Activated naive CD4-positive, alpha-beta T cell treated with anti-CD3 and anti-CD28 coated beads, Interleukin-2, amount 50 U/mL, for 16 hours (primary cell): ENCODE measurements at regions not wholly inside any gene's neighbourhood (a gene's known extent, or its start where the extent isn't known, plus 50 kb on each side); places are given as distances from the start of the nearest gene placed in this dataset.
"Not testable (repeated sequence)": the region's sequence is repeated elsewhere in the genome, so short reads cannot be mapped to it uniquely, and the experiment has no call there.

Source experiments
- DNase-seq: peaks from one replicate; pipeline ENCODE4 v3.0.0-alpha.2; 2020

DNA sequence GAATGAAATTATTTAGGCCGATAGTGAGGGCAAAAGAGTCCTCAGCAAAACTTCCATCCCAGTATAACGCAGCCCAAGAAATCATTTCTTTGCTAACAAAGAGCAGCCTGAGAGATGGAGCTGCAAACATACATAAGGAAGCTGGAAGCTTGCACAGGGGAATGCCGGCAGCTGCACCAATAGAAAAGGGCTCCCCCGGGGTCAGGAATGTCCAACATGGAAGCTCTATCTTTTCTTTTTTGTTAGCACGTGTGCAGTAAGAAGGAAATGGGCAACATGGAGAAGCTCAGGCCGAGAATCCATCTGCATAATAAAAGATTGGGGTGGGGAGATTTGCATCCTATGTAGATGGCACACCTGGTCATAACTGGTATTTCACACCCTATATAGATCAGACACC is 1363.5 kb upstream of the PCDH20 start:
- DNase-seq: no peak

- DNase-seq: no peak
Observed at GRCh38 chr13:62767473-62767872, 1351.8 kb upstream of the PCDH20 start.

DNA sequence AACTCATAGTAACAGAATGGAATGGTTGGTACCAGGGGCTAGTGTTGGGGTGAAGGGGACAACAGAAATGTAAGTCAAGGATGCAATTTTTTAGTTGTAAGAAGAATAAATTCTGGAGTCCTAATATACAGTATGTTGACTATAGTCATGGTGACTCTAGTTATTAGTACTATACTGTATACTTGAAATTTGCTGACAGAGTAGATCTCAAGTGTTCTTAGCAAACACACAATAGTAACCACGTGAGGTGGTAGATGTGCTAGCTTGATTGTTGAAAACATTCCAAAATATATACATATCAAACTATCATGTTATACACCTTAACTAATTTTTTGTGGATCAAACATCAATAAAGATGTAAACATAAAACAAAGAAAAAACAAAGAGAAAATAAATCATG is 1345.1 kb upstream of the PCDH20 start:
- DNase-seq: no peak

DNA sequence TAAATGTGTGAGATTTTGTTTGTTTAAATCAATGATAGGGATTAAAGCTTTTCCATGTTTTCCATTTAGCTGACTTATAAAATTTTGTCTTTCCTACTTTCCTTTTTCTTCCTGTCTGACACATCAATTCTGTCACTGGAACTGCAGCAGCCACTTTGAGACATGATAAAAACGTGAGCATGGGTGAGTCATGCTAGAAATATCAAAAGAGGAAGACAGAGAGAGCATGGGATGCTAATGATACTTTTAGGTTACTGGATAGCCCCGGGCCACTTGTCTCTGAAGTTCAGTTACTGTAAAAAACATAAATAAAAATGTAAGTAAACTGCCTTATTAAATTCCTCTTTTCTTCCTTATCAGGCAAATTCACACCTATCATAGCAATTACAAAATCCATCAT is 1332.0 kb upstream of the PCDH20 start:
- no peak for DNase-seq

GRCh38 chr13:62747152-62747551 is 1331.5 kb upstream of the PCDH20 start:
- DNase-seq: no peak

- not testable (repeated sequence) for DNase-seq
Observed at GRCh38 chr13:62729746-62730145, 1314.1 kb upstream of the PCDH20 start.

GRCh38 chr13:62721893-62722292 is 1306.2 kb upstream of the PCDH20 start:
- DNase-seq: no peak

DNA sequence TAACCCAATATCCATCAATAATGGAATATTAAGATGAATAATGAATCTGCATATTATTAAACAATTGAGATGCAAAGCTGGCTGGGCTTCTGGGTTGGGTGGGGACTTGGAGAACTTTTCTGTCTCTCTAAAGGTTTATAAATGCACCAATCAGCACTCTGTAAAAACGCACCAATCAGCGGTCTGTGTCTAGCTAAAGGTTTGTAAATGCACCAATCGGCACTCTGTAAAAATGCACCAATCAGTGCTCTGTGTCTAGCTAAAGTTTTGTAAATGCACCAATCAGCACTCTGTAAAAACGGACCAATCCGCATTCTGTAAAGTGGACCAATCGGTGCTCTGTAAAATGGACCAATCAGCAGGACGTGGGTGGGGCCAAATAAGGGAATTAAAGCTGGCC is 1296.3 kb upstream of the PCDH20 start:
- not testable (repeated sequence) for DNase-seq

- no peak for DNase-seq
Observed at GRCh38 chr13:62710787-62711186, 1295.1 kb upstream of the PCDH20 start.

DNA sequence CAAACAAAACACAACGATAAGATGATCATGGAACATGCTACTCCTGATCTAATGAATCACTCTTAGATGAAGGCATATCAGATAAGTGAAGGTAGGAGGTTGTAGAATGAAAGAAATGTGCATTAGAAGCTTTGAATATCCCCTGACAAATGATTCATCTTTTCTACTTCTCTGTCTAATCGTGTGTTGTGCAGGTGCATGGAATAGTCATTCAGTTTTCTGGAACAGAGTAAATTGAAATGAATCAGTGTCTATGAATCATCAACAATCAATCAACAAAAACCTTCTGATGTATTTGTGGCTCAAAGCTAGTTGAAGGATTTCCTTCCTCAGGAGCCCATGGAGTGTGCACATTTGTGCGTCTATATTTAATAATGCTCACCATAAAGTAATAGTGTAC is 1290.4 kb upstream of the PCDH20 start:
- DNase-seq: no peak

DNA sequence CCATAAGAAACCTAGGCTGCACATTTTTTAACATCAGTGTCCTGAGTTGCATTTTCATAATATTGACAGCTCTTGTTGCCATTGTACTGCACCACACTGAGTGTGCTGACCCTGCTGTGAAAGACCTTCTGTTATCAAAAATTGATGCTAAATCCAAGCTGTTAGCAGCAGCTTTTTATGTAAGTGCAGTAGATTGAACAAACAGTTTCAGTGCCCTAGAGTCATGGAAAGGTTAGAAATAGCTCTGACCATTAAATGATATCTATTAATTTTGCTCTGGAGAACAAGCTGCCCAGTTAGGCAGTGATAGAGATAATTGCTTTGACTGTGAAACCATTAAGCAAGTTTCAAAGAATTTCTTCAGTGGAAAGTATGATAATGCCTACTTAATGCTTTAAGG is 1289.2 kb upstream of the PCDH20 start:
- no peak for DNase-seq

DNA sequence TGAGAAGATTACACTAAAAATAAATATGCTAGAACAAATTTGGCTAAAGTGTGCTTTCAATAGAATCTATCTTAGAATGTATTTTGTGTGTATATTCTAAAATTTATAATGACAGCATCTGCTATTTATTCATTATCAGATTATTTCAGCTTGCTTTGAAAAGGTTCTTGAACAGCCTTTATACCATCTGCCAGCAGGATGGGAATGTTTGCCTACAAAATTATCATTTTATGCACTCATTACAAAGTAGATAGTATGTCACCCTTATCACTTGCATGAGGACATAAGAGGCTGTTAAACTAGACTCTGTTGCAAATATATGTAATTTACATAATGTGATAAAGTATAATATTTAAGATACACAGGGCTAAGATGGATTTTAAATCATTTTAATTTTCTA is 1286.9 kb upstream of the PCDH20 start:
- DNase-seq: no peak

DNA sequence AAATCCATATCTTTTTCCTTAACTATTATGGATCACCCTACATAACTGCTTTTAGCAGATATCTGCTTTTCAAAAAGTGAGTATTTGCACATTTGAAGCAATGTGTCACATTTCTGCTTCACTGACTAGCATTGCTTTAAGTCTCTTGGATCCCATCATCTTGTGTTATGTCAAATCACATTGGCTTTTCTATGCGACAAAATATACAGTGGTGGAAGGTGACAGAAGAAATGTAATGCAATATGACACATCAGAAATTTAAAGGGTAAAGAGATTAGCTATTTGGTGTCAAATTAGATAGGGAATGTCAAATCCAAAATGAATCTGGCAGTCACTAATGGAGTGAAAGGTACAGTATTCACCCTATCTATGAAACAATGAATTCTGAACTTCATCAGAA is 1282.1 kb upstream of the PCDH20 start:
- no peak for DNase-seq

GRCh38 chr13:62696490-62696889 is 1280.8 kb upstream of the PCDH20 start:
- DNase-seq: no peak

GRCh38 chr13:62687732-62688131 is 1272.1 kb upstream of the PCDH20 start:
- no peak for DNase-seq

- no peak for DNase-seq
Observed at GRCh38 chr13:62684359-62684758, 1268.7 kb upstream of the PCDH20 start.

DNA sequence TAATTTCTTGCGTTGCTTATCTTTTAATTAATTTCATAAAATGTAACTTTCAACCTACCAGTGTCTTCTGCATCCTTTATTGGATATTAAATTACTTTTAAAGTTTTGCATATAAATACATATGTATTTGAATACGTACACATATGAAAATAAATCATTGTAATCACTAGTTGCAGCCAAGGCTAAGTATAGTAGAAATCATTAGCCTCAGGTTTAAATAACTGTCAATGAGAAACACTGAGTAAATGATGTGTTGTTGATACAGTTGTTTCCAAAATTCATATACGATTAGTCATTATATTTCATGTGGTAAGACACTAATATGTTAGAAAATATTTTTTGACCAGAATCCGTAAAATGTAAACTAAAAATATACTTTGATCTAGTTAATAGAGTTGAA is 1267.1 kb upstream of the PCDH20 start:
- no peak for DNase-seq

DNA sequence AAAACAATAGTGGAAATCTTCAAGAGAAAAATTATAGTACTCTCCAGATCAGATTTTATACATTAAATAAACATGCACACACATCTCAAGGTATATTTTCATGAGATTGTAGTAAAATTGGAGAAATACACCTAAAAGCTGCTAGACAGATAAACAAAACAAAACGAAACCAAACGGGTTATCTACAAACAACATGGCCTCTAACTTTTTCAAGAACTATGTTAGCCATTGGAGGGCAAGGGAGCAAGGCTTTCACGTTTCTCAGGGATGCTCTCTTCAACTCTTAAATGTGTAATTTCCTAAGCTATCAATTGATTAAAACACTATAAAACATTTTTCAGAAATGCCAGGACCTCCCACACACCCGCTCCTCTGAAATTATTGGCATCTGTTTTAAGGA is 1262.4 kb upstream of the PCDH20 start:
- DNase-seq: no peak

DNA sequence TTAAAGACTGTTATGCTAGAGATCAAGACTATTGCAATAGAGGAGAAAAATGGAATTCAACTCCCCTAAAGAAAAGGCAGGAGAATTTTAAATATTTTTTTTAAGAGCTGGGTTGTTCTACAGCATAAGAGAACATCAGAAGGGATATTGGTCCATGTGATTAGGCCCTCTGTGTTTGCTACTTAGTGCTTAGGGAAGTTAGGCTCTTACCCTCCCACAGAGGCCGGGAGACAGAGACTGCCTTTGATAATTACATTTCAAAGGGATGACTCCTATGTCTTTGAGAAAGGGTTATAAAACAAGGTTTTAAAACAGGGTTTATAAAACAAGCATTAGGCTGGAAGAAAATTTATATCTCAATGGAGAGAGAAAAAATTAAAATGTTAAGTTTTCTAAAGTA is 1248.1 kb upstream of the PCDH20 start:
- no peak for DNase-seq

- no peak for DNase-seq
Observed at GRCh38 chr13:62659365-62659764, 1243.7 kb upstream of the PCDH20 start.

DNA sequence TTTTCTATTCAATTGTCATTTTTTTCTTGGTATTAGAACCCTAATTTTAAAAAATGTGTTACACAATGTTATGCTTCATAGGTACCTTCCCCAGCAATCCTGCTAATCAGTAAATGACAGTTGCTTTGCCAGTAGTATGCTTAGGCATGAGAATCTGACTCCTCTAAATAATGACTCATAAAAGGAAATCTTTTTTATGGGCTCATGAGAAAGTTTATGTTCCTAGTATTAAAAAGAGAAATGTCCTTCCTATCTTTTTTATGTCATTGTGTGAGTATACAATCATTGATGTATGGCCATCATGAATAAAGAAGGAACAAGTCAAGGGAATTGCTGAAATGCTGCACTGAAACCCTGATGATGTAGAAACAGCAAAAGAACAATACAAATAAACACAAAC is 1237.7 kb upstream of the PCDH20 start:
- no peak for DNase-seq

DNA sequence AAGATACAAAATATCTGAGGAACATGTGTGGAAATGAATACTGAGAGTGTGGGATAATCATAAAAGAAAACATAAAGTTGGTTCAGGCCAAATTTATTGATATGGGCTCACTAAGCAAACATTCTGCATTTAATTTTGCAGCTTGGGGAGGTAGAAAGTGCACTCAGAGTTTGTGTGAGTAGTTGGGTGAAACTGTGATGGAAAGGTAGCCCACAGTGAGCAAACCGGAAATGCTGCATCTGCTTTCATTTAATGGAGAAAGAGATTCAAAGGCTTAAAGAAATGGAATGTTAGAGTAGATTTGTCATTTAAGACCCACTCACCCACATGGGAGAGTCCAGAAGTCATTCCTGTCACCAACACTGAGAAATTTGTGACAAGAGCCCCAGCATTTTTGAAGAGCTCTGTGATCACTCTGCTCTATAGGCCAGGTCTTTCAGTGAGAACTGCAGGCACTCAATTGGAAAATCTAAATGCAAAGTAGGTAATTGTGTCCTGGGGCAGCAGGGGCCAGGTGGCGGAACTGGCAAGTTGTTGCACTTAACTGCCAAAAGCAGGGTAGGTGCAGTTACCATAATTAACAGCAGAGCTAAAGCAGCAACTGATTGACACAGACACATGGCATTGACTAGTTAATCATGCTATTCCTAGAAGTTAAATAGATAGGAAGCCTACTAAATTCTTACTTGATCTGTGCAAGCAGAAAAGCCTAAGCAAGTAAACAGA is 1228.3 kb upstream of the PCDH20 start:
- no peak for DNase-seq

DNA sequence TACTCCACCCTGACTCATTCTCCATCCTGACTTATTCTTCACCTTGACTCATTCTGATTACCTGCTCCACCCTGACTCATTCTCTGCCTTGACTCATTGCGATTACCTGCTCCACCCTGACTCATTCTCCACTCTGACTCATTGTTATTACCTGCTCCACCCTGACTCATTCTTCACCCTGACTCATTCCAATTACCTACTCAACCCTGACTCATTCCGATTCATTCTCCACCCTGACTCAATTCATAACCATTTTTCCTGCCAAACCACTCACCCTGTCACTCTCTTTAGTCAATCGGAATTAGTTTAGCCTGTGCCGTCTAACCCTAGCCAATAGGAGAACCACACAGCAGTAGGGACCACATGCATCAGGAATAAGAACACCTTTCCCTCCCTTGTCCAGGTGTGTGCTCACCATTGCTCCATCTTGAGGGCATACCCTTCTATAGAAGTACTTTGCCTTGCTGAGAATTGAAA is 1227.4 kb upstream of the PCDH20 start:
- DNase-seq: no peak

- DNase-seq: no peak
Observed at GRCh38 chr13:62635161-62635560, 1219.5 kb upstream of the PCDH20 start.

GRCh38 chr13:62633448-62633847 is 1217.8 kb upstream of the PCDH20 start:
- no peak for DNase-seq
